ENCODE measurements at regions not wholly inside any gene's neighbourhood (a gene's known extent, or its start where the extent isn't known, plus 50 kb on each side); places are given as distances from the start of the nearest gene placed in this dataset.

- DNase-seq (ENCODE audit: low read depth, low spot score), result no peak
- peaks cover 6% of the 10 kb centered on the region for H3K4me1 Mint-ChIP-seq
- H3K9me3 Mint-ChIP-seq, result no peaks in the 10 kb centered on the region
- H3K36me3 Mint-ChIP-seq (ENCODE audit: low read depth), result no peaks in the 10 kb centered on the region
- H3K27me3 Mint-ChIP-seq (ENCODE audit: low read depth), result no peaks in the 10 kb centered on the region
- no peak overlapping the region for H3K27ac Mint-ChIP-seq (ENCODE audit: unreplicated experiment)
- H3K4me3 Mint-ChIP-seq, result no peak overlapping the region
- no peak for TF ChIP-seq CTCF (conservative IDR thresholded peaks at IDR 0.05)
Measured at GRCh38 chr9:129377931-129378661, 200.0 kb upstream of the IER5L start.

GRCh38 chr9:129377181-129377580 lies 199.1 kb upstream of the IER5L start:
- no peaks in the 10 kb centered on the region for H3K9me3 Mint-ChIP-seq
- no peak overlapping the region for H3K4me3 Mint-ChIP-seq
- no peaks in the 10 kb centered on the region for H3K27me3 Mint-ChIP-seq (ENCODE audit: low read depth)
- H3K27ac Mint-ChIP-seq (ENCODE audit: unreplicated experiment), result no peak overlapping the region
- no peak for TF ChIP-seq CTCF (conservative IDR thresholded peaks at IDR 0.05)
- peaks cover 6% of the 10 kb centered on the region for H3K4me1 Mint-ChIP-seq
- no peaks in the 10 kb centered on the region for H3K36me3 Mint-ChIP-seq (ENCODE audit: low read depth)
- no peak for DNase-seq (ENCODE audit: low read depth, low spot score)

GRCh38 chr9:129375845-129376244 lies 197.8 kb upstream of the IER5L start:
- no peak for DNase-seq (ENCODE audit: low read depth, low spot score)
- TF ChIP-seq CTCF (conservative IDR thresholded peaks at IDR 0.05), result no peak
- H3K36me3 Mint-ChIP-seq (ENCODE audit: low read depth), result no peaks in the 10 kb centered on the region

GRCh38 chr9:129374651-129375050 lies 196.6 kb upstream of the IER5L start:
- H3K4me3 Mint-ChIP-seq, result no peak overlapping the region
- H3K27ac Mint-ChIP-seq (ENCODE audit: unreplicated experiment), result no peak overlapping the region
- no peak for TF ChIP-seq CTCF (conservative IDR thresholded peaks at IDR 0.05)

More at GRCh38 chr9:129375845-129376244, 197.8 kb upstream of the IER5L start:
- H3K27me3 Mint-ChIP-seq (ENCODE audit: low read depth), result no peaks in the 10 kb centered on the region
- no peak overlapping the region for H3K4me3 Mint-ChIP-seq
- H3K9me3 Mint-ChIP-seq, result no peaks in the 10 kb centered on the region
- H3K27ac Mint-ChIP-seq (ENCODE audit: unreplicated experiment), result no peak overlapping the region
- peaks cover 6% of the 10 kb centered on the region for H3K4me1 Mint-ChIP-seq

GRCh38 chr9:129374231-129374630 lies 196.2 kb upstream of the IER5L start:
- H3K27ac Mint-ChIP-seq (ENCODE audit: unreplicated experiment), result no peak overlapping the region
- peaks cover 4% of the 10 kb centered on the region for H3K9me3 Mint-ChIP-seq
- no peak for TF ChIP-seq CTCF (conservative IDR thresholded peaks at IDR 0.05)
- no peaks in the 10 kb centered on the region for H3K27me3 Mint-ChIP-seq (ENCODE audit: low read depth)
- H3K36me3 Mint-ChIP-seq (ENCODE audit: low read depth), result peaks cover 3% of the 10 kb centered on the region
- no peak for DNase-seq (ENCODE audit: low read depth, low spot score)
- no peak overlapping the region for H3K4me3 Mint-ChIP-seq
- H3K4me1 Mint-ChIP-seq, result peaks cover 6% of the 10 kb centered on the region

More at GRCh38 chr9:129374651-129375050, 196.6 kb upstream of the IER5L start:
- DNase-seq (ENCODE audit: low read depth, low spot score), result no peak
- peaks cover 4% of the 10 kb centered on the region for H3K9me3 Mint-ChIP-seq
- H3K36me3 Mint-ChIP-seq (ENCODE audit: low read depth), result peaks cover 3% of the 10 kb centered on the region
- no peaks in the 10 kb centered on the region for H3K27me3 Mint-ChIP-seq (ENCODE audit: low read depth)
- H3K4me1 Mint-ChIP-seq, result peaks cover 6% of the 10 kb centered on the region
